Suprapubic skin (tissue), 4 donors: ENCODE measurements at regions not wholly inside any gene's neighbourhood (a gene's known extent, or its start where the extent isn't known, plus 50 kb on each side); places are given as distances from the start of the nearest gene placed in this dataset.

Source experiments
- POLR2A ChIP-seq, 2 donors: fragments of 450-650 bp; IDR thresholded peaks; one replicate each; pipeline ENCODE4 v1.6.1; 2017; ENCODE audit warnings: antibody characterized with exemption in 2 of 2, mild to moderate bottlenecking in 2 of 2, moderate library complexity in 2 of 2
- POLR2AphosphoS5 ChIP-seq, 3 donors: sonication (generic); formaldehyde crosslinking; IDR thresholded peaks; one replicate each; pipeline ENCODE4 v1.6.1; 2017; ENCODE audit warnings: antibody characterized with exemption in 3 of 3
- TF ChIP-seq, protein P1 (sequence below), 2 donors: fragments of 200-600 bp in 1 of 2; fragments of 450-650 bp in 1 of 2; sonication (generic) in 1 of 2; IDR thresholded peaks; one replicate each; pipeline ENCODE4 v1.5.1; 2016 to 2019; ENCODE audit warnings: antibody characterized with exemption in 2 of 2, mild to moderate bottlenecking in 1 of 2, moderate library complexity in 1 of 2

DNA sequence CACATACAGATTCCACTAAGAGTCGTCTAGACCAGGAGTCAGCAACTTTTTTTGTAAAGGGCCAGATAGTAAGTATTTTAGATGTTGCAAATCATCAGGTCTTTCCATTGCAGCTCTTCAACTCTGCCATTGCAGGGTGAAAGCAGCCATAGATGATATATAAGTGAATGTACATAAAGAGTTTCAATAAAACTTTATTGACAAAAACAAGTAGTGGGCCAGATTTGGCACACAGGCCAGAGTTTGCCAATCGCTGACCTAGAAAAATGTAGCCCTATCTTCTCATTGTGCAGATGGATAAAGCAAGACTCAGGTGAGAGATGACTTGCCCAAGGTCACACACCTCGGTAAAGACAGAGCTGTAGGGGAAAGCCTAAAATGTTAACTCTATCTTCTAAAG lies 474.7 kb downstream of the MED13L start:
- no peak for TF ChIP-seq POLR2AphosphoS5 (IDR thresholded peaks at IDR 0.05)
- TF ChIP-seq, protein P1, sequence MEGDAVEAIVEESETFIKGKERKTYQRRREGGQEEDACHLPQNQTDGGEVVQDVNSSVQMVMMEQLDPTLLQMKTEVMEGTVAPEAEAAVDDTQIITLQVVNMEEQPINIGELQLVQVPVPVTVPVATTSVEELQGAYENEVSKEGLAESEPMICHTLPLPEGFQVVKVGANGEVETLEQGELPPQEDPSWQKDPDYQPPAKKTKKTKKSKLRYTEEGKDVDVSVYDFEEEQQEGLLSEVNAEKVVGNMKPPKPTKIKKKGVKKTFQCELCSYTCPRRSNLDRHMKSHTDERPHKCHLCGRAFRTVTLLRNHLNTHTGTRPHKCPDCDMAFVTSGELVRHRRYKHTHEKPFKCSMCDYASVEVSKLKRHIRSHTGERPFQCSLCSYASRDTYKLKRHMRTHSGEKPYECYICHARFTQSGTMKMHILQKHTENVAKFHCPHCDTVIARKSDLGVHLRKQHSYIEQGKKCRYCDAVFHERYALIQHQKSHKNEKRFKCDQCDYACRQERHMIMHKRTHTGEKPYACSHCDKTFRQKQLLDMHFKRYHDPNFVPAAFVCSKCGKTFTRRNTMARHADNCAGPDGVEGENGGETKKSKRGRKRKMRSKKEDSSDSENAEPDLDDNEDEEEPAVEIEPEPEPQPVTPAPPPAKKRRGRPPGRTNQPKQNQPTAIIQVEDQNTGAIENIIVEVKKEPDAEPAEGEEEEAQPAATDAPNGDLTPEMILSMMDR (IDR thresholded peaks at IDR 0.05), result no peak
- no peak for TF ChIP-seq POLR2A (IDR thresholded peaks at IDR 0.05)
